HEK293T (cell line): ENCODE measurements at regions not wholly inside any gene's neighbourhood (a gene's known extent, or its start where the extent isn't known, plus 50 kb on each side); places are given as distances from the start of the nearest gene placed in this dataset.

Source experiments
- ARNT ChIP-seq: fragments of 450-650 bp; IDR thresholded peaks from 2 replicates; pipeline ENCODE4 v1.6.1; 2017; ENCODE audit warnings: mild to moderate bottlenecking
- BHLHE40 ChIP-seq: fragments of 450-650 bp; IDR thresholded peaks from 2 replicates; pipeline ENCODE4 v1.6.1; 2016; ENCODE audit warnings: mild to moderate bottlenecking, moderate library complexity, borderline replicate concordance
- FOXA1 ChIP-seq: fragments of 450-650 bp; IDR thresholded peaks from 2 replicates; pipeline ENCODE4 v1.6.1; 2016; ENCODE audit warnings: mild to moderate bottlenecking
- FOXK2 ChIP-seq: fragments of 450-650 bp; IDR thresholded peaks from 2 replicates; pipeline ENCODE4 v1.6.1; 2016; ENCODE audit warnings: mild to moderate bottlenecking
- FOXM1 ChIP-seq: fragments of 450-650 bp; IDR thresholded peaks from 2 replicates; pipeline ENCODE4 v1.6.1; 2017; ENCODE audit warnings: mild to moderate bottlenecking, borderline replicate concordance
- HDGF ChIP-seq: fragments of 450-650 bp; IDR thresholded peaks from 2 replicates; pipeline ENCODE4 v1.6.1; 2017; ENCODE audit warnings: antibody characterized with exemption, borderline replicate concordance
- L3MBTL2 ChIP-seq: fragments of 450-650 bp; conservative IDR thresholded peaks from 2 replicates; pipeline ENCODE4 v1.6.1; 2016; ENCODE audit warnings: mild to moderate bottlenecking
- LEF1 ChIP-seq: fragments of 450-650 bp; IDR thresholded peaks from 2 replicates; pipeline ENCODE4 v1.6.1; 2017; ENCODE audit warnings: mild to moderate bottlenecking, borderline replicate concordance
- NFRKB ChIP-seq: fragments of 450-650 bp; IDR thresholded peaks from 2 replicates; pipeline ENCODE4 v1.6.1; 2016; ENCODE audit warnings: mild to moderate bottlenecking, moderate library complexity
- SP1 ChIP-seq: fragments of 450-650 bp; IDR thresholded peaks from 2 replicates; pipeline ENCODE4 v1.6.1; 2017
- SUZ12 ChIP-seq: fragments of 450-650 bp; IDR thresholded peaks from 2 replicates; pipeline ENCODE4 v1.6.1; 2016; ENCODE audit warnings: mild to moderate bottlenecking
- TARDBP ChIP-seq: fragments of 450-650 bp; IDR thresholded peaks from 2 replicates; pipeline ENCODE4 v1.6.1; 2016
- ZNF384 ChIP-seq: fragments of 450-650 bp; IDR thresholded peaks from 2 replicates; pipeline ENCODE4 v1.6.1; 2016
- TF ChIP-seq, protein P1 (sequence below): fragments of 450-650 bp; IDR thresholded peaks from 2 replicates; pipeline ENCODE4 v1.6.1; 2016

DNA sequence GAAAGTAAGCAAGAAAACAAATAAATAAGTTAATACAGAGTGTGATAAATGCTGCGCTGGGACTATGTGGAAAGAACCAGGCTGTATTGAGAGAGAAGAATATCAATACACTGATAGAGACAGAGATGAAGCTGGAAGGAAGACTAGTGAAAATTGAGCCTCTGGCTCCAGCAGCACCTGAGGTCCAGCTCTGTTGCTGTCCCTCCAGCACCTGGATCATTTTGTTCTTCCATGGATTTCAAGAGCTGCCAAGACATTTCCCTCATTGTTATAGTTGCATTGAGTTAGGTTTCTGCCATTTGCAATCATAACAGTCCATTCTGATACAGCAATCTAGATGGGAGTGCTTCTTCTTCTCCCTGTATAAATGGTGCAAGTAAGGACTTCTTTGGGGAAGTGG lies 242.7 kb upstream of the FGGY start:
- TF ChIP-seq L3MBTL2 (no peak), FOXA1 (no peak), SP1 (no peak), SUZ12 (no peak), HDGF (no peak), NFRKB (no peak), ARNT (no peak), LEF1 (no peak), ZNF384 (no peak), FOXK2 (no peak), FOXM1 (no peak), TARDBP (no peak), BHLHE40 (no peak)
- TF ChIP-seq, protein P1, sequence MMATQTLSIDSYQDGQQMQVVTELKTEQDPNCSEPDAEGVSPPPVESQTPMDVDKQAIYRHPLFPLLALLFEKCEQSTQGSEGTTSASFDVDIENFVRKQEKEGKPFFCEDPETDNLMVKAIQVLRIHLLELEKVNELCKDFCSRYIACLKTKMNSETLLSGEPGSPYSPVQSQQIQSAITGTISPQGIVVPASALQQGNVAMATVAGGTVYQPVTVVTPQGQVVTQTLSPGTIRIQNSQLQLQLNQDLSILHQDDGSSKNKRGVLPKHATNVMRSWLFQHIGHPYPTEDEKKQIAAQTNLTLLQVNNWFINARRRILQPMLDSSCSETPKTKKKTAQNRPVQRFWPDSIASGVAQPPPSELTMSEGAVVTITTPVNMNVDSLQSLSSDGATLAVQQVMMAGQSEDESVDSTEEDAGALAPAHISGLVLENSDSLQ, result no peak
